H1 (cell line): ENCODE measurements at regions not wholly inside any gene's neighbourhood (a gene's known extent, or its start where the extent isn't known, plus 50 kb on each side); places are given as distances from the start of the nearest gene placed in this dataset.

Experiments
- CTCF ChIA-PET: fragments of 300-600 bp; sonication (Branson Sonifier 250); formaldehyde crosslinking; loops from one replicate; lab custom pipeline; 2021; ENCODE audit not compliant: partially characterized antibody; lab: Charles Lee
- POLR2A ChIA-PET: fragments of 300-600 bp; sonication (Branson Sonifier 250); formaldehyde crosslinking; loops from one replicate; lab custom pipeline; 2021; ENCODE audit warnings: inconsistent platforms; ENCODE audit not compliant: partially characterized antibody; lab: Charles Lee
- DNase-seq, 2 experiments: peaks; one replicate each; pipeline versions ENCODE4 v3.0.0 to v3.0.0-alpha.2; 2010 to 2022; ENCODE audit warnings: low spot score in 2 of 2, low read depth in 1 of 2, mixed read lengths in 1 of 2
- FAIRE-seq: peaks from 2 replicates; lab custom pipeline; 2011; peaks lifted over from hg19 to GRCh38; lab: Jason Lieb, UNC
- H2AFZ ChIP-seq: 2 replicates; pipeline ENCODE4 v1.8.1; 2012; ENCODE audit warnings: low read length, inconsistent platforms
- H2AK5ac ChIP-seq: 2 replicates; pipeline ENCODE4 v1.6.1; 2013; ENCODE audit warnings: low read depth, low read length
- H2BK120ac ChIP-seq: replicated peaks from 2 replicates; pipeline ENCODE3; 2013; ENCODE audit warnings: low read depth, low read length, inconsistent platforms
- H2BK12ac ChIP-seq: 2 replicates; pipeline ENCODE4 v1.6.1; 2013; ENCODE audit warnings: low read depth, low read length
- H2BK15ac ChIP-seq: 2 replicates; pipeline ENCODE4 v1.6.1; 2013; ENCODE audit warnings: low read length
- H2BK20ac ChIP-seq: 2 replicates; pipeline ENCODE4 v1.6.1; 2013; ENCODE audit warnings: low read length
- H2BK5ac ChIP-seq: 2 replicates; pipeline ENCODE4 v1.6.1; 2013; ENCODE audit warnings: low read depth, low read length
- H3K14ac ChIP-seq: 2 replicates; pipeline ENCODE4 v1.6.1; 2013; ENCODE audit warnings: inconsistent platforms; ENCODE audit not compliant: insufficient read length
- H3K18ac ChIP-seq: 2 replicates; pipeline ENCODE4 v1.6.1; 2013; ENCODE audit warnings: low read length; ENCODE audit errors: extremely low read depth
- H3K23ac ChIP-seq: 2 replicates; pipeline ENCODE4 v1.6.1; 2013; ENCODE audit warnings: inconsistent platforms; ENCODE audit not compliant: insufficient read length
- H3K23me2 ChIP-seq: 2 replicates; pipeline ENCODE4 v1.6.1; 2013; ENCODE audit warnings: low read depth, low read length
- H3K27ac ChIP-seq: 2 replicates; pipeline ENCODE4 v1.6.1; 2011; ENCODE audit warnings: low read depth, low read length, inconsistent platforms
- H3K27me3 ChIP-seq, 4 experiments: replicated peaks in 1 of 4; 1 replicate in 1 of 4; 2 replicates in 3 of 4; pipeline versions ENCODE4 v1.6.1 to v1.8.1; 2011 to 2013; ENCODE audit warnings: low read length in 3 of 4, mild to moderate bottlenecking in 3 of 4, inconsistent platforms in 2 of 4, mixed read lengths in 2 of 4, moderate library complexity in 1 of 4; ENCODE audit not compliant: control insufficient read depth in 3 of 4, insufficient read depth in 3 of 4; ENCODE audit errors: extremely low read depth in 1 of 4
- H3K36me3 ChIP-seq, 4 experiments: 2 replicates each; pipeline versions ENCODE4 v1.6.1 to v1.8.1; 2011 to 2013; ENCODE audit warnings: mild to moderate bottlenecking in 4 of 4, low read length in 3 of 4, moderate library complexity in 2 of 4, control low read depth in 1 of 4, inconsistent platforms in 1 of 4; ENCODE audit not compliant: insufficient read depth in 4 of 4, control insufficient read depth in 2 of 4
- H3K4ac ChIP-seq: replicated peaks from 2 replicates; pipeline ENCODE3; 2013; ENCODE audit warnings: low read length, low read depth, mixed read lengths, inconsistent platforms; ENCODE audit not compliant: insufficient read length
- H3K4me1 ChIP-seq, 4 experiments: replicated peaks in 1 of 4; 1 replicate in 1 of 4; 2 replicates in 3 of 4; pipeline versions ENCODE4 v1.6.1 to v1.8.1; 2011 to 2013; ENCODE audit warnings: low read length in 3 of 4, inconsistent platforms in 2 of 4, mixed read lengths in 1 of 4; ENCODE audit not compliant: insufficient read depth in 4 of 4, control insufficient read depth in 3 of 4
- H3K4me2 ChIP-seq, 2 experiments: 2 replicates each; pipeline versions ENCODE4 v1.6.1 to v1.8.1; 2011 to 2013; ENCODE audit warnings: low read depth in 2 of 2, low read length in 2 of 2, control low read depth in 1 of 2, inconsistent platforms in 1 of 2, mild to moderate bottlenecking in 1 of 2; ENCODE audit not compliant: insufficient read depth in 1 of 2
- H3K4me3 ChIP-seq, 4 experiments: fragments of 200-600, 300-600 bp in 1 of 4; sonication (generic), shearing (Covaris generic), sonication (Bioruptor Twin) in 1 of 4; 2 replicates each; pipeline versions ENCODE4 v1.5.1 to v1.8.1; 2011 to 2016; ENCODE audit warnings: low read length in 4 of 4, low read depth in 3 of 4, control low read depth in 2 of 4, inconsistent platforms in 2 of 4, mild to moderate bottlenecking in 2 of 4, mixed read lengths in 1 of 4, moderate library complexity in 1 of 4; ENCODE audit not compliant: insufficient read depth in 2 of 4; ENCODE audit errors: extremely low read depth in 1 of 4
- H3K56ac ChIP-seq: replicated peaks from 2 replicates; pipeline ENCODE3; 2013; ENCODE audit warnings: low read depth, mild to moderate bottlenecking, mixed read lengths, low read length, inconsistent platforms; ENCODE audit not compliant: insufficient read length
- H3K79me1 ChIP-seq: 2 replicates; pipeline ENCODE4 v1.6.1; 2013; ENCODE audit warnings: low read depth, low read length, control low read depth
- H3K79me2 ChIP-seq, 2 experiments: 2 replicates each; pipeline versions ENCODE4 v1.6.1 to v1.8.1; 2012 to 2013; ENCODE audit warnings: low read length in 2 of 2, mild to moderate bottlenecking in 2 of 2, inconsistent platforms in 1 of 2; ENCODE audit not compliant: insufficient read depth in 2 of 2, control insufficient read depth in 1 of 2
- H3K9ac ChIP-seq, 4 experiments: replicated peaks in 1 of 4; 1 replicate in 1 of 4; 2 replicates in 3 of 4; pipeline versions ENCODE4 v1.6.1 to v1.8.1; 2011 to 2013; ENCODE audit warnings: low read depth in 3 of 4, low read length in 3 of 4, control low read depth in 2 of 4, mild to moderate bottlenecking in 2 of 4, moderate library complexity in 2 of 4, inconsistent platforms in 1 of 4; ENCODE audit errors: extremely low read depth in 1 of 4
- H3K9me3 ChIP-seq, 2 experiments: 2 replicates each; pipeline versions ENCODE4 v1.6.1 to v1.8.1; 2012 to 2013; ENCODE audit warnings: mild to moderate bottlenecking in 2 of 2, moderate library complexity in 2 of 2, control low read depth in 1 of 2, inconsistent platforms in 1 of 2, low read depth in 1 of 2, low read length in 1 of 2, mixed read lengths in 1 of 2; ENCODE audit not compliant: insufficient read depth in 2 of 2
- H4K20me1 ChIP-seq, 2 experiments: replicated peaks in 1 of 2; 2 replicates each; pipeline versions ENCODE3 to v1.8.1; 2011 to 2013; ENCODE audit warnings: inconsistent platforms in 2 of 2, low read length in 2 of 2, mild to moderate bottlenecking in 1 of 2; ENCODE audit not compliant: insufficient read depth in 2 of 2, control insufficient read depth in 1 of 2
- H4K5ac ChIP-seq: 2 replicates; pipeline ENCODE4 v1.6.1; 2013; ENCODE audit warnings: low read length, low read depth, mixed read lengths, inconsistent platforms; ENCODE audit not compliant: insufficient read length
- H4K8ac ChIP-seq: 2 replicates; pipeline ENCODE4 v1.8.0; 2013; ENCODE audit warnings: mild to moderate bottlenecking, moderate library complexity, low read length, inconsistent platforms; ENCODE audit not compliant: insufficient read depth; ENCODE audit errors: extremely low read depth
- H4K91ac ChIP-seq: replicated peaks from 2 replicates; pipeline ENCODE3; 2013; ENCODE audit warnings: low read length, mixed read lengths, inconsistent platforms; ENCODE audit not compliant: insufficient read length
- BRCA1 ChIP-seq: IDR thresholded peaks from 2 replicates; pipeline ENCODE4 v1.6.1; 2012; ENCODE audit warnings: low read depth, low read length, improper control_type of control experiment
- SP4 ChIP-seq: IDR thresholded peaks from 2 replicates; pipeline ENCODE4 v1.6.1; 2012; ENCODE audit warnings: low read length, inconsistent platforms
- TAF7 ChIP-seq: optimal IDR thresholded peaks from 2 replicates; pipeline ENCODE3; 2011; ENCODE audit warnings: low read depth, mild to moderate bottlenecking, inconsistent platforms, low read length, moderate library complexity, borderline replicate concordance
- WGBS, 2 experiments: shearing (Covaris generic) in 1 of 2; methylation state at CpG; one replicate each; pipeline versions ENCODE4 v1.1.6 to v1.1.7; 2013 to 2015; ENCODE audit warnings: low lambda C conversion rate in 2 of 2, mixed read lengths in 2 of 2, inconsistent platforms in 1 of 2, low coverage in 1 of 2, missing lambda C conversion rate in 1 of 2; ENCODE audit not compliant: insufficient replicate concordance in 2 of 2, insufficient coverage in 1 of 2, insufficient read length in 1 of 2; ENCODE audit errors: extremely low coverage in 1 of 2, missing lambda C conversion rate in 1 of 2; 5-methylcytosine and 5-hydroxymethylcytosine counted together

GRCh38 chr5:73355108-73355507 lies 93.5 kb downstream of the FOXD1 start:
- H3K56ac ChIP-seq: no peak overlapping the region
- no peaks in the 10 kb centered on the region for H3K23me2 ChIP-seq
- H3K23ac ChIP-seq: no peak overlapping the region
- H3K79me2 ChIP-seq: no peaks in the 10 kb centered on the region
- H3K14ac ChIP-seq: no peak overlapping the region
- H2BK12ac ChIP-seq: no peak overlapping the region
- TF ChIP-seq SP4 (no peak), TAF7 (no peak), BRCA1 (no peak)
- no peaks in the 10 kb centered on the region for H3K27me3 ChIP-seq
- H4K91ac ChIP-seq: no peak overlapping the region
- 78% methylated on average over 1 of the region's 1 CpG; no CpG with 5 or more reads in 1 of the 2 experiments for WGBS, 2 experiments
- DNase-seq: no peak
- H2BK15ac ChIP-seq: no peak overlapping the region
- H3K4me2 ChIP-seq: no peak overlapping the region
- no peaks in the 10 kb centered on the region for H3K9me3 ChIP-seq
- no peaks in the 10 kb centered on the region for H3K79me1 ChIP-seq
- H2AFZ ChIP-seq: no peak overlapping the region
- ChIA-PET CTCF (interaction anchor here (0.7 to 1.6 kb wide), 3 partner anchors 11 to 56 kb away, joined by 3 to 4 read pairs (median 3); no protein-coding TSS in a partner anchor), POLR2A (interaction anchor here (0.5 kb wide), 1 partner anchor 22 kb away, joined by 3 read pairs; no protein-coding TSS in a partner anchor)
- H2BK5ac ChIP-seq: no peak overlapping the region
- no peak overlapping the region for H3K27ac ChIP-seq
- no peak overlapping the region for H2BK120ac ChIP-seq
- no peak for FAIRE-seq
- H4K8ac ChIP-seq: no peak overlapping the region
- H3K4me1 ChIP-seq: no peaks in the 10 kb centered on the region
- no peaks in the 10 kb centered on the region for H3K36me3 ChIP-seq
- H3K4ac ChIP-seq: no peak overlapping the region
- no peaks in the 10 kb centered on the region for H4K20me1 ChIP-seq
- H4K5ac ChIP-seq: no peak overlapping the region
- H2BK20ac ChIP-seq: no peak overlapping the region
- H3K18ac ChIP-seq: no peak overlapping the region
- H3K4me3 ChIP-seq: no peak overlapping the region
- H3K9ac ChIP-seq: no peak overlapping the region
- no peak overlapping the region for H2AK5ac ChIP-seq
